ENCODE measurements at regions not wholly inside any gene's neighbourhood (a gene's known extent, or its start where the extent isn't known, plus 50 kb on each side); places are given as distances from the start of the nearest gene placed in this dataset.

GRCh38 chr12:132411457-132411856 lies 78.5 kb upstream of the FBRSL1 start:
- no peak for ATAC-seq (ENCODE audit: poor library complexity)
- intact Hi-C loops (cut with DNase I) = loop anchor here (10.0 kb wide), 1 partner anchor 257 kb away; no protein-coding TSS in a partner anchor

GRCh38 chr12:132410849-132411248 lies 79.1 kb upstream of the FBRSL1 start:
- no peak for DNase-seq
- ATAC-seq (ENCODE audit: poor library complexity) = no peak
- intact Hi-C loops (cut with DNase I) = loop anchor here (10.0 kb wide), 1 partner anchor 256 kb away; no protein-coding TSS in a partner anchor

More at GRCh38 chr12:132411457-132411856, 78.5 kb upstream of the FBRSL1 start:
- no peak for DNase-seq

- intact Hi-C loops (cut with DNase I) = loop anchor here (10.0 kb wide), 1 partner anchor 255 kb away; no protein-coding TSS in a partner anchor
- DNase-seq = no peak
- no peak for ATAC-seq (ENCODE audit: poor library complexity)
These were observed 79.7 kb upstream of the FBRSL1 start for GRCh38 chr12:132410296-132410625.

- DNase-seq (no peak), ATAC-seq (ENCODE audit: poor library complexity) (no peak)
- intact Hi-C loops (cut with DNase I) = loop anchor here (10.0 kb wide), 1 partner anchor 255 kb away; no protein-coding TSS in a partner anchor
These were observed 80.3 kb upstream of the FBRSL1 start for GRCh38 chr12:132409495-132410295.

GRCh38 chr12:132408626-132409494 lies 79.5 kb upstream of the GALNT9 start:
- intact Hi-C loops (cut with DNase I) = no loop called here
- no peak for ATAC-seq (ENCODE audit: poor library complexity)
- no peak for DNase-seq

- intact Hi-C loops (cut with DNase I) = no loop called here
- no peak for DNase-seq
- no peak for ATAC-seq (ENCODE audit: poor library complexity)
These were observed 78.6 kb upstream of the GALNT9 start for GRCh38 chr12:132407992-132408391.

GRCh38 chr12:132407451-132407961 lies 78.1 kb upstream of the GALNT9 start:
- DNase-seq (peak; percentile 35), ATAC-seq (ENCODE audit: poor library complexity) (no peak)
- intact Hi-C loops (cut with DNase I) = no loop called here

- peak; percentile 35 for DNase-seq
- no peak for ATAC-seq (ENCODE audit: poor library complexity)
- intact Hi-C loops (cut with DNase I) = no loop called here
These were observed 77.4 kb upstream of the GALNT9 start for GRCh38 chr12:132406493-132407450.

GRCh38 chr12:132405742-132406251 lies 76.4 kb upstream of the GALNT9 start:
- intact Hi-C loops (cut with DNase I) = no loop called here
- peak; percentile 37 for DNase-seq
- ATAC-seq (ENCODE audit: poor library complexity) = no peak

GRCh38 chr12:132404951-132405741 lies 75.8 kb upstream of the GALNT9 start:
- DNase-seq (peak; percentile 16), ATAC-seq (ENCODE audit: poor library complexity) (no peak)
- intact Hi-C loops (cut with DNase I) = no loop called here

GRCh38 chr12:132404435-132404855 lies 75.1 kb upstream of the GALNT9 start:
- DNase-seq (peak; percentile 24), ATAC-seq (ENCODE audit: poor library complexity) (no peak)
- intact Hi-C loops (cut with DNase I) = no loop called here

GRCh38 chr12:132403636-132404434 lies 74.4 kb upstream of the GALNT9 start:
- DNase-seq (peak; percentile 27), ATAC-seq (ENCODE audit: poor library complexity) (no peak)
- intact Hi-C loops (cut with DNase I) = no loop called here

- intact Hi-C loops (cut with DNase I) = no loop called here
- DNase-seq (peak; percentile 22), ATAC-seq (ENCODE audit: poor library complexity) (no peak)
These were observed 73.5 kb upstream of the GALNT9 start for GRCh38 chr12:132402831-132403416.

GRCh38 chr12:132401982-132402381 lies 72.6 kb upstream of the GALNT9 start:
- intact Hi-C loops (cut with DNase I) = no loop called here
- ATAC-seq (ENCODE audit: poor library complexity) (no peak), DNase-seq (no peak)

GRCh38 chr12:132400011-132400641 lies 70.7 kb upstream of the GALNT9 start:
- ATAC-seq (ENCODE audit: poor library complexity) (no peak), DNase-seq (peak; percentile 34)
- intact Hi-C loops (cut with DNase I) = no loop called here

Measured in Right ventricle myocardium superior (tissue), 1 donor.